Caco-2 (cell line): ENCODE measurements at regions not wholly inside any gene's neighbourhood (a gene's known extent, or its start where the extent isn't known, plus 50 kb on each side); places are given as distances from the start of the nearest gene placed in this dataset.

Source experiments
- BruUV-seq: library from RNA; stranded (reverse); fragments of 400-500 nt; replicated peaks from 2 replicates; lab custom pipeline; 2021; lab: Mats Ljungman, UMichigan
- CTCF ChIA-PET: fragments of 300-600 bp; sonication (Branson Sonifier 250); formaldehyde crosslinking; loops from one replicate; lab custom pipeline; 2022; ENCODE audit warnings: antibody characterized with exemption; lab: Charles Lee
- POLR2A ChIA-PET: fragments of 300-600 bp; sonication (Branson Sonifier 250); formaldehyde crosslinking; loops from one replicate; lab custom pipeline; 2022; ENCODE audit warnings: antibody characterized with exemption; lab: Charles Lee
- DNase-seq, 2 experiments: peaks; one replicate each; pipeline versions ENCODE4 v3.0.0 to v3.0.0-alpha.2; 2020 to 2022
- H3K27me3 ChIP-seq: replicated peaks from 2 replicates; pipeline ENCODE4 v1.6.0; 2011; ENCODE audit warnings: low read length; ENCODE audit not compliant: control insufficient read depth, insufficient read depth
- H3K36me3 ChIP-seq: 2 replicates; pipeline ENCODE4 v1.5.1; 2011; ENCODE audit warnings: low read length; ENCODE audit not compliant: control insufficient read depth, insufficient read depth
- H3K4me1 ChIP-seq: fragments of 250-450 bp; sonication (Bioruptor Pico); 2 replicates; pipeline ENCODE4 v1.5.1; 2020; ENCODE audit warnings: mild to moderate bottlenecking
- H3K4me3 ChIP-seq: 2 replicates; pipeline ENCODE4 v1.5.1; 2011; ENCODE audit warnings: low read depth, mild to moderate bottlenecking, control low read depth, low read length
- H3K9me3 ChIP-seq: fragments of 250-450 bp; sonication (Bioruptor Pico); 2 replicates; pipeline ENCODE4 v1.5.1; 2020; ENCODE audit warnings: mild to moderate bottlenecking, moderate library complexity
- H3K27ac Mint-ChIP-seq: one replicate; pipeline ENCODE4 v1.8.0; 2022; ENCODE audit warnings: mixed read lengths; ENCODE audit not compliant: unreplicated experiment
- H3K27me3 Mint-ChIP-seq: one replicate; pipeline ENCODE4 v1.8.0; 2022; ENCODE audit warnings: mixed read lengths; ENCODE audit not compliant: insufficient read depth, unreplicated experiment
- H3K36me3 Mint-ChIP-seq: one replicate; pipeline ENCODE4 v1.8.0; 2022; ENCODE audit warnings: mild to moderate bottlenecking, mixed read lengths; ENCODE audit not compliant: insufficient read depth, unreplicated experiment
- H3K4me1 Mint-ChIP-seq: one replicate; pipeline ENCODE4 v1.8.0; 2022; ENCODE audit warnings: low read depth, mixed read lengths; ENCODE audit not compliant: unreplicated experiment
- H3K4me3 Mint-ChIP-seq: one replicate; pipeline ENCODE4 v1.8.0; 2022; ENCODE audit warnings: mild to moderate bottlenecking, moderate library complexity, mixed read lengths; ENCODE audit not compliant: unreplicated experiment
- H3K9me3 Mint-ChIP-seq: one replicate; pipeline ENCODE4 v1.8.0; 2022; ENCODE audit warnings: mixed read lengths; ENCODE audit not compliant: unreplicated experiment
- intact Hi-C: fragments of 100-400 bp; cut with micrococcal nuclease; formaldehyde crosslinking; loops from one replicate; pipeline ENCODE4 v1.10.0; 2022; ENCODE audit not compliant: unreplicated experiment
- TF ChIP-seq, protein P1 (sequence below), 2 experiments: fragments of 200-600 bp in 1 of 2; IDR thresholded peaks; 1 replicate in 1 of 2; 2 replicates in 1 of 2; pipeline versions ENCODE4 v1.5.1 to v1.8.0; 2011 to 2022; ENCODE audit warnings: antibody characterized with exemption in 1 of 2, control low read depth in 1 of 2, inconsistent platforms in 1 of 2, low read depth in 1 of 2, low read length in 1 of 2, mild to moderate bottlenecking in 1 of 2, moderate library complexity in 1 of 2; ENCODE audit not compliant: insufficient read depth in 1 of 2, severe bottlenecking in 1 of 2, unreplicated experiment in 1 of 2

DNA sequence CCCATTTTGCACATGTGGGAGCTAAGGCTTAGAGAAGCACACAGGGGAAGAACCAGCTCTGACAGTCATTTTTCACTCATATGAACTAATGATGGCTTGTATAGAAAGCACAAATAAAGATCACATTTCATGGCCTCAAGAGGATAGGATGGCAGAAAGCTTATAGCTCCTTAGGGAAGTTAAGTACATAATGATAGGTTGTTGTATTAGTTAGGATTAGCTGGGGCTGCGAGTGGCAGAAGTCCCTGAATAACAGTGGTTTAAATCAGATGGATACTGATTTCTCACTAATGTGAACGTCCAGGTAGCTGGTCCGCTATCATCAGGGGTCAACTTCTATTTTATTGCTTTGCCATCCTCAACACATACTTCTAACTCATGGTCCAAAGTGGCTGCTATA, 284.0 kb downstream of the RPS6KC1 start:
- Mint-ChIP-seq H3K36me3 (no peaks in the 10 kb centered on the region), H3K4me1 (no peaks in the 10 kb centered on the region), H3K9me3 (no peaks in the 10 kb centered on the region), H3K27ac (no peak overlapping the region), H3K27me3 (no peaks in the 10 kb centered on the region), H3K4me3 (no peak overlapping the region)
- no peaks in the 10 kb centered on the region for H3K4me1 ChIP-seq
- TF ChIP-seq, protein P1, sequence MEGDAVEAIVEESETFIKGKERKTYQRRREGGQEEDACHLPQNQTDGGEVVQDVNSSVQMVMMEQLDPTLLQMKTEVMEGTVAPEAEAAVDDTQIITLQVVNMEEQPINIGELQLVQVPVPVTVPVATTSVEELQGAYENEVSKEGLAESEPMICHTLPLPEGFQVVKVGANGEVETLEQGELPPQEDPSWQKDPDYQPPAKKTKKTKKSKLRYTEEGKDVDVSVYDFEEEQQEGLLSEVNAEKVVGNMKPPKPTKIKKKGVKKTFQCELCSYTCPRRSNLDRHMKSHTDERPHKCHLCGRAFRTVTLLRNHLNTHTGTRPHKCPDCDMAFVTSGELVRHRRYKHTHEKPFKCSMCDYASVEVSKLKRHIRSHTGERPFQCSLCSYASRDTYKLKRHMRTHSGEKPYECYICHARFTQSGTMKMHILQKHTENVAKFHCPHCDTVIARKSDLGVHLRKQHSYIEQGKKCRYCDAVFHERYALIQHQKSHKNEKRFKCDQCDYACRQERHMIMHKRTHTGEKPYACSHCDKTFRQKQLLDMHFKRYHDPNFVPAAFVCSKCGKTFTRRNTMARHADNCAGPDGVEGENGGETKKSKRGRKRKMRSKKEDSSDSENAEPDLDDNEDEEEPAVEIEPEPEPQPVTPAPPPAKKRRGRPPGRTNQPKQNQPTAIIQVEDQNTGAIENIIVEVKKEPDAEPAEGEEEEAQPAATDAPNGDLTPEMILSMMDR (IDR thresholded peaks at IDR 0.05; ENCODE audit: insufficient read depth in 1 of 2, low read depth in 1 of 2, low read length in 1 of 2, severe bottlenecking in 1 of 2, unreplicated experiment in 1 of 2): no peak
- no peaks in the 10 kb centered on the region for H3K27me3 ChIP-seq
- no TSS peak for BruUV-seq
- no peaks in the 10 kb centered on the region for H3K36me3 ChIP-seq
- intact Hi-C loops: no loop called here
- H3K9me3 ChIP-seq: no peaks in the 10 kb centered on the region
- POLR2A ChIA-PET: no interaction called here
- CTCF ChIA-PET: no interaction called here
- no peak overlapping the region for H3K4me3 ChIP-seq
- no peak for DNase-seq

DNA sequence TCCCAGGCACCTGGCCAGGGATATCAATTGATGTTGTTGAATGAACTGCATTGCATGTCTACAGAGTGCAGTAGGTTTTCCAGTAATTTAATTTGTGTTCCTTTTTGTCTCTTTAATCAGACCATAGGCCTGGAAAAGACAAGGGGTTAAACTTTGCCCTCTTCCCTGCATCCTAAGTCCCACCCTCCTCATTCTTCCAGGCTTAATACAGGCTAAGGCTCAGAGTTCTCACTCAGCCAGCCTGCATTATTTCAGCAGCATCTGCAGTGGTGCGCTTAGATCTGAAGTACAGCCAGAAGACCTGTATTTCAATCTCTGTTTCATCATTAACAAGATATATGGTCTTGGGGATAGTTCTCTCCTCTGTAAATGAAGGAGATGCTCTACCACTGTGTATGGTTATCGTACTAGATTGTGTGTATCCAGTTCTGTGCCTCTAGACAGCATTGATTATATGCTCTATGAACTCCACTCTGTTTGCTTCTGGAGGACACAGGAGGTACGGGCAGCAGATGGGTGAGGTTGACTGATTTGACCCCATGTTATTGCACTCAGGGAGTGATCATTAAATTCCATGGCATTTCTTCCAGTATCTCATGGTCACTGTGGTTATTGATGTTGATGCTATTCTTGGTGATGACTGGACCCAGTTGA, 286.1 kb downstream of the RPS6KC1 start:
- Mint-ChIP-seq H3K9me3 (no peaks in the 10 kb centered on the region), H3K27ac (no peak overlapping the region), H3K27me3 (no peaks in the 10 kb centered on the region), H3K4me3 (no peak overlapping the region), H3K36me3 (no peaks in the 10 kb centered on the region), H3K4me1 (no peaks in the 10 kb centered on the region)
- POLR2A ChIA-PET: no interaction called here
- DNase-seq: no peak
- TF ChIP-seq, protein P1 (IDR thresholded peaks at IDR 0.05; ENCODE audit: insufficient read depth in 1 of 2, low read depth in 1 of 2, low read length in 1 of 2, severe bottlenecking in 1 of 2, unreplicated experiment in 1 of 2): no peak
- no TSS peak for BruUV-seq
- H3K9me3 ChIP-seq: no peaks in the 10 kb centered on the region
- no peaks in the 10 kb centered on the region for H3K4me1 ChIP-seq
- CTCF ChIA-PET: no interaction called here
- no peak overlapping the region for H3K4me3 ChIP-seq
- intact Hi-C loops: no loop called here
- H3K36me3 ChIP-seq: no peaks in the 10 kb centered on the region
- no peaks in the 10 kb centered on the region for H3K27me3 ChIP-seq

DNA sequence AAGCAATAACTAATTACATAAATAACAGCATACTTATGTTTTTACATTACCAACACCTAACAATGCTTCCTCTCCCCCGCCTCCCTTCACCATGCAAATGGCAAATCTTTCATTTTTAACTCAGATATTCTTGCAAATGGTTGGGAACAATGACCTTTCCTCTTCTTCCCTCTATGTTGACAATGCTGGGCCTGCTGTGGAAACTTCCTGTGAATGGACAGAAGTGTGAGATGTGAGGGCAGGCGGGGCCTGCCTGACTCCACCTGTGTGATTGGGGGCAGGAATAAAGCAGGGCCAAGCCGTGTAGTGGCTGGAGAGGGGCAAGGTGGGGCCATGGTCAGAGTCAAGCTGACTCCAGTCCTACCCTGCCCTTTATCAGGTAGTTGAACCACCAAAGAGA, 289.6 kb downstream of the RPS6KC1 start:
- Histone ChIP-seq H3K4me1 (no peaks in the 10 kb centered on the region), H3K27me3 (no peaks in the 10 kb centered on the region), H3K9me3 (peaks cover 4% of the 10 kb centered on the region; the same call in 1 of the 2 replicates), H3K4me3 (no peak overlapping the region), H3K36me3 (no peaks in the 10 kb centered on the region)
- Mint-ChIP-seq H3K27ac (no peak overlapping the region), H3K27me3 (no peaks in the 10 kb centered on the region), H3K9me3 (peaks cover 18% of the 10 kb centered on the region), H3K36me3 (no peaks in the 10 kb centered on the region), H3K4me1 (no peaks in the 10 kb centered on the region), H3K4me3 (no peak overlapping the region)
- TF ChIP-seq, protein P1 (IDR thresholded peaks at IDR 0.05; ENCODE audit: insufficient read depth in 1 of 2, low read depth in 1 of 2, low read length in 1 of 2, severe bottlenecking in 1 of 2, unreplicated experiment in 1 of 2): no peak
- POLR2A ChIA-PET: no interaction called here
- DNase-seq: no peak
- CTCF ChIA-PET: no interaction called here
- intact Hi-C loops: no loop called here
- BruUV-seq: no TSS peak
